WTC11 (cell line): ENCODE measurements at regions not wholly inside any gene's neighbourhood (a gene's known extent, or its start where the extent isn't known, plus 50 kb on each side); places are given as distances from the start of the nearest gene placed in this dataset.

ENCODE experiments used
- ATAC-seq: fragments of 200-7000 bp; cut with Tn5 transposase; 2 replicates; pipeline ENCODE4 v1.10.0; 2021; ENCODE audit warnings: mild to moderate bottlenecking, moderate library complexity
- CTCF ChIA-PET: fragments of 300-600 bp; sonication (Branson Sonifier 250); formaldehyde crosslinking; loops from one replicate; lab custom pipeline; 2021; ENCODE audit warnings: antibody characterized with exemption; lab: Charles Lee
- POLR2A ChIA-PET: fragments of 350-600 bp; sonication (Branson Sonifier 250); formaldehyde crosslinking; loops from one replicate; lab custom pipeline; 2021; ENCODE audit warnings: antibody characterized with exemption; lab: Charles Lee
- DNase-seq: peaks from one replicate; pipeline ENCODE4 v3.0.0; 2021; ENCODE audit warnings: low spot score
- H3K27ac Mint-ChIP-seq: 2 replicates; pipeline ENCODE4 v1.8.0; 2021; ENCODE audit warnings: mixed read lengths
- H3K27me3 Mint-ChIP-seq: 2 replicates; pipeline ENCODE4 v1.8.0; 2021; ENCODE audit warnings: low read depth, mild to moderate bottlenecking, moderate library complexity, mixed read lengths
- H3K36me3 Mint-ChIP-seq: 2 replicates; pipeline ENCODE4 v1.8.0; 2021; ENCODE audit warnings: mixed read lengths
- H3K4me1 Mint-ChIP-seq: 2 replicates; pipeline ENCODE4 v1.8.0; 2022; ENCODE audit warnings: mixed read lengths
- H3K4me3 Mint-ChIP-seq: 2 replicates; pipeline ENCODE4 v1.8.0; 2021; ENCODE audit warnings: mild to moderate bottlenecking, moderate library complexity, mixed read lengths
- H3K9me3 Mint-ChIP-seq: 2 replicates; pipeline ENCODE4 v1.8.0; 2021; ENCODE audit warnings: mixed read lengths
- FOXP1 ChIP-seq: sonication (generic); formaldehyde crosslinking; IDR thresholded peaks from 2 replicates; pipeline ENCODE4 v1.8.0; 2022; ENCODE audit warnings: missing genetic modification reagents, mild to moderate bottlenecking, moderate library complexity, borderline replicate concordance
- HMGA2 ChIP-seq: fragments of 250-450 bp; sonication (Bioruptor Pico); IDR thresholded peaks from 2 replicates; pipeline ENCODE4 v1.4.0; 2021; ENCODE audit warnings: mild to moderate bottlenecking, moderate library complexity
- MYBL2 ChIP-seq: sonication (generic); formaldehyde crosslinking; IDR thresholded peaks from 2 replicates; pipeline ENCODE4 v1.8.1; 2023; ENCODE audit warnings: mild to moderate bottlenecking, moderate library complexity, missing genetic modification reagents
- SMAD3 ChIP-seq: sonication (generic); formaldehyde crosslinking; IDR thresholded peaks from 2 replicates; pipeline ENCODE4 v1.8.0; 2022; ENCODE audit warnings: missing genetic modification reagents, mild to moderate bottlenecking, borderline replicate concordance
- ZNF121 ChIP-seq: sonication (generic); formaldehyde crosslinking; IDR thresholded peaks from 2 replicates; pipeline ENCODE4 v1.8.0; 2023; ENCODE audit warnings: missing genetic modification reagents
- ZNF138 ChIP-seq: sonication (generic); formaldehyde crosslinking; conservative IDR thresholded peaks from 2 replicates; pipeline ENCODE4 v1.8.1; 2022; ENCODE audit warnings: mild to moderate bottlenecking, moderate library complexity, missing genetic modification reagents
- ZNF263 ChIP-seq: sonication (generic); formaldehyde crosslinking; IDR thresholded peaks from 2 replicates; pipeline ENCODE4 v1.8.1; 2022; ENCODE audit warnings: low read depth, mild to moderate bottlenecking, moderate library complexity, missing genetic modification reagents
- TF ChIP-seq, protein P1 (sequence below): fragments of 250-450 bp; sonication (Bioruptor Pico); conservative IDR thresholded peaks from 2 replicates; pipeline ENCODE4 v1.9.0; 2021; ENCODE audit warnings: mild to moderate bottlenecking
- TF ChIP-seq, protein P2 (sequence below): sonication (generic); formaldehyde crosslinking; IDR thresholded peaks from 2 replicates; pipeline ENCODE4 v1.8.1; 2022; ENCODE audit warnings: mild to moderate bottlenecking, moderate library complexity, missing genetic modification reagents
- TF ChIP-seq, protein P3 (sequence below): fragments of 250-450 bp; sonication (Bioruptor Pico); IDR thresholded peaks from 2 replicates; pipeline ENCODE4 v1.9.0; 2021; ENCODE audit warnings: moderate library complexity, mild to moderate bottlenecking, inconsistent platforms, borderline replicate concordance
- TF ChIP-seq, protein P4 (sequence below): sonication (generic); formaldehyde crosslinking; IDR thresholded peaks from 2 replicates; pipeline ENCODE4 v1.8.1; 2022; ENCODE audit warnings: low read depth, missing genetic modification reagents, borderline replicate concordance
- TF ChIP-seq, protein P5 (sequence below): fragments of 250-450 bp; sonication (Bioruptor Pico); IDR thresholded peaks from 2 replicates; pipeline ENCODE4 v1.8.0; 2021; ENCODE audit warnings: mild to moderate bottlenecking
- TF ChIP-seq, protein P6 (sequence below): sonication (generic); formaldehyde crosslinking; IDR thresholded peaks from 2 replicates; pipeline ENCODE4 v1.8.0; 2022; ENCODE audit warnings: mild to moderate bottlenecking, missing genetic modification reagents
- TF ChIP-seq, protein P7 (sequence below): sonication (generic); formaldehyde crosslinking; IDR thresholded peaks from 2 replicates; pipeline ENCODE4 v1.8.1; 2023; ENCODE audit warnings: mild to moderate bottlenecking, missing genetic modification reagents, moderate library complexity
- TF ChIP-seq, protein P8 (sequence below): sonication (generic); formaldehyde crosslinking; IDR thresholded peaks from 2 replicates; pipeline ENCODE4 v1.8.1; 2022; ENCODE audit warnings: mild to moderate bottlenecking, missing genetic modification reagents, moderate library complexity, borderline replicate concordance
- TF ChIP-seq, protein P9 (sequence below): fragments of 250-450 bp; sonication (Bioruptor Pico); IDR thresholded peaks from 2 replicates; pipeline ENCODE4 v1.9.0; 2021; ENCODE audit warnings: mild to moderate bottlenecking, borderline replicate concordance

DNA sequence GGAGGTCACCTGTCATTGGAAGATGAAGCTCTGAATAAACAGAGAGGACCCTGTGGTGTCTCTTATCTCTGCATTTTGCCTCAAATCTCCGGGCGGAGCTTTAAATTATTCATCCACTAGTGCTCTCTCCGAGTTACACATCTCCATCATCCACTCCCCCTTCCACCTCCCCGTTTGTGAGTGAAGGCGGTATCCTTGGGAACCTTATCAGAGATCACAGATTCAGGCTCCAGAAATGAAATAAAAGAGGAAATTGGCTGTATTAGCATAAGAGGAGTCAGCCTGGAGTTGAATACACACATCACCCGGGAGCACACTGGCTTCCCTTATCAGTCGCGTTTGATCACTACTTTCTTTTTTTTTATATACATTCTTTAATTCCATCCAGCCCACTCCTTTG lies 1184.8 kb downstream of the GATA3 start:
- ChIA-PET CTCF (no interaction called here), POLR2A (no interaction called here)
- no peak overlapping the region for H3K4me3 Mint-ChIP-seq
- TF ChIP-seq ZNF263 (CRISPR knock-in tag) (no peak), ZNF121 (no peak), MYBL2 (CRISPR knock-in tag) (no peak)
- TF ChIP-seq, protein P1, sequence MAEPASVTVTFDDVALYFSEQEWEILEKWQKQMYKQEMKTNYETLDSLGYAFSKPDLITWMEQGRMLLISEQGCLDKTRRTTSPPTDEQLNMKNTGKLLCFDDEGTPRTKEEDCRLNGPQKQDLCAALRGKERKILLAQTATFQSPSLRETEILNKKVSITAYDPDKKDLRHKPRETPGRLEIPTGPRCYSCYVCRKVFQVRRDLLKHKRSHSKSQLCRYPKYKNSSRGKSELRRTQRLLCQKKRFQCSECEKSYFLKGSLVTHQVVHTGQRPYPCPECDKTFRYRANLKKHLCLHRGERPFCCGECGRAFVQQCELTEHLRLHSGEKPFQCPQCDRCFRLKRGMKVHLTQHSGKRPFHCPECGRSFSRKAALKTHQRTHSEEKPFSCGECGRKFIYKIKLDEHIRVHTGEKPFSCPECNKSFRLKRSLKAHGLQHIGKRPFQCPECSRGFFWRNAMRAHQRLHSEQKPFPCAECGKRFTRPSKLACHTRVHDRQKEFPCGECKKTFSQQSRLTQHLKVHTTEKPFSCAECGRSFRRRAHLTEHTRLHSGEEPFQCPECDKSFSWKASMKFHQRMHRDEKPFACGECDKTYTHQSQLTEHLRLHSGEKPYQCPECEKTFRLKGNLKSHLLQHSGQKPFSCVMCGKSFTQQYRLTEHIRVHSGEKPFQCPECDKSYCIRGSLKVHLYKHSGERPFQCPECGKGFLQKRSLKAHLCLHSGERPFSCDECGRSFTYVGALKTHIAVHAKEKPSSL (CRISPR knock-in tag), result no peak
- TF ChIP-seq, protein P2, sequence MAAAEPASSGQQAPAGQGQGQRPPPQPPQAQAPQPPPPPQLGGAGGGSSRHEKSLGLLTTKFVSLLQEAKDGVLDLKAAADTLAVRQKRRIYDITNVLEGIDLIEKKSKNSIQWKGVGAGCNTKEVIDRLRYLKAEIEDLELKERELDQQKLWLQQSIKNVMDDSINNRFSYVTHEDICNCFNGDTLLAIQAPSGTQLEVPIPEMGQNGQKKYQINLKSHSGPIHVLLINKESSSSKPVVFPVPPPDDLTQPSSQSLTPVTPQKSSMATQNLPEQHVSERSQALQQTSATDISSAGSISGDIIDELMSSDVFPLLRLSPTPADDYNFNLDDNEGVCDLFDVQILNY (CRISPR knock-in tag), result no peak
- TF ChIP-seq, protein P3, sequence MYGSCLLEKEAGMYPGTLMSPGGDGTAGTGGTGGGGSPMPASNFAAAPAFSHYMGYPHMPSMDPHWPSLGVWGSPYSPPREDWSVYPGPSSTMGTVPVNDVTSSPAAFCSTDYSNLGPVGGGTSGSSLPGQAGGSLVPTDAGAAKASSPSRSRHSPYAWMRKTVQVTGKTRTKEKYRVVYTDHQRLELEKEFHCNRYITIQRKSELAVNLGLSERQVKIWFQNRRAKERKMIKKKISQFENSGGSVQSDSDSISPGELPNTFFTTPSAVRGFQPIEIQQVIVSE (CRISPR knock-in tag), result no peak
- TF ChIP-seq, protein P4, sequence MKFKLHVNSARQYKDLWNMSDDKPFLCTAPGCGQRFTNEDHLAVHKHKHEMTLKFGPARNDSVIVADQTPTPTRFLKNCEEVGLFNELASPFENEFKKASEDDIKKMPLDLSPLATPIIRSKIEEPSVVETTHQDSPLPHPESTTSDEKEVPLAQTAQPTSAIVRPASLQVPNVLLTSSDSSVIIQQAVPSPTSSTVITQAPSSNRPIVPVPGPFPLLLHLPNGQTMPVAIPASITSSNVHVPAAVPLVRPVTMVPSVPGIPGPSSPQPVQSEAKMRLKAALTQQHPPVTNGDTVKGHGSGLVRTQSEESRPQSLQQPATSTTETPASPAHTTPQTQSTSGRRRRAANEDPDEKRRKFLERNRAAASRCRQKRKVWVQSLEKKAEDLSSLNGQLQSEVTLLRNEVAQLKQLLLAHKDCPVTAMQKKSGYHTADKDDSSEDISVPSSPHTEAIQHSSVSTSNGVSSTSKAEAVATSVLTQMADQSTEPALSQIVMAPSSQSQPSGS, result no peak
- DNase-seq, result no peak
- H3K9me3 Mint-ChIP-seq, result no peaks in the 10 kb centered on the region
- H3K27me3 Mint-ChIP-seq, result no peaks in the 10 kb centered on the region
- no peak overlapping the region for H3K27ac Mint-ChIP-seq
- H3K4me1 Mint-ChIP-seq, result no peaks in the 10 kb centered on the region
- H3K36me3 Mint-ChIP-seq, result no peaks in the 10 kb centered on the region
- no peak for ATAC-seq

DNA sequence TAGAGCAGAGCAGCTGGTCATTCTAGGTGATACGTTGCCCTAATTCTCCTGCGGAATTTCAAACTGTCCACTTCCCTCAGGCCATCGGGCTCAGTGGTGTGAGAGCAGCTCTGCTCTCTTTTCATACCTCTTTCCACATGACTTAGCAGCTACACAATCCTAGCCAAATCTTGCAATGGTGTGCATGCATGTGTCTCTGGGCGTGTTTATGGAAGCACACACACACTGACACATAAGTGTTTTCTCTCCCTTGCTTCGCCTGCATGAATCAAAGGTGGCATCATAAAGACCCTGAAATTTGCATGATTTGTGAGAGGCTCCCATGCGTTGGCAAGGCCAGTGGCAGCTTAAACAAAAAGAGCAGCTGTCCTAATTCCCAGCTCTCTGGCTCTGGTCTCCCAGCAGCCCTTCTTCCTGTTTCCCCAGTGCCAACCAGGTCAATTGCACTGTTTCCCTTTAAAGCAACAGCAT lies 1189.5 kb downstream of the GATA3 start:
- CTCF ChIA-PET, result no interaction called here
- POLR2A ChIA-PET, result no interaction called here
- DNase-seq (no peak), ATAC-seq (no peak)
- Mint-ChIP-seq H3K4me3 (no peak overlapping the region), H3K9me3 (no peaks in the 10 kb centered on the region), H3K4me1 (no peaks in the 10 kb centered on the region), H3K27me3 (no peaks in the 10 kb centered on the region), H3K36me3 (no peaks in the 10 kb centered on the region), H3K27ac (no peak overlapping the region)
- TF ChIP-seq ZNF138 (CRISPR knock-in tag), result no peak
- TF ChIP-seq, protein P5, sequence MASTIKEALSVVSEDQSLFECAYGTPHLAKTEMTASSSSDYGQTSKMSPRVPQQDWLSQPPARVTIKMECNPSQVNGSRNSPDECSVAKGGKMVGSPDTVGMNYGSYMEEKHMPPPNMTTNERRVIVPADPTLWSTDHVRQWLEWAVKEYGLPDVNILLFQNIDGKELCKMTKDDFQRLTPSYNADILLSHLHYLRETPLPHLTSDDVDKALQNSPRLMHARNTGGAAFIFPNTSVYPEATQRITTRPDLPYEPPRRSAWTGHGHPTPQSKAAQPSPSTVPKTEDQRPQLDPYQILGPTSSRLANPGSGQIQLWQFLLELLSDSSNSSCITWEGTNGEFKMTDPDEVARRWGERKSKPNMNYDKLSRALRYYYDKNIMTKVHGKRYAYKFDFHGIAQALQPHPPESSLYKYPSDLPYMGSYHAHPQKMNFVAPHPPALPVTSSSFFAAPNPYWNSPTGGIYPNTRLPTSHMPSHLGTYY (CRISPR knock-in tag), result no peak
- TF ChIP-seq FOXP1 (CRISPR knock-in tag), result no peak
- TF ChIP-seq, protein P6, sequence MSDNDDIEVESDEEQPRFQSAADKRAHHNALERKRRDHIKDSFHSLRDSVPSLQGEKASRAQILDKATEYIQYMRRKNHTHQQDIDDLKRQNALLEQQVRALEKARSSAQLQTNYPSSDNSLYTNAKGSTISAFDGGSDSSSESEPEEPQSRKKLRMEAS (CRISPR knock-in tag), result no peak
- TF ChIP-seq HMGA2 (CRISPR knock-in tag), result no peak
- TF ChIP-seq, protein P7, sequence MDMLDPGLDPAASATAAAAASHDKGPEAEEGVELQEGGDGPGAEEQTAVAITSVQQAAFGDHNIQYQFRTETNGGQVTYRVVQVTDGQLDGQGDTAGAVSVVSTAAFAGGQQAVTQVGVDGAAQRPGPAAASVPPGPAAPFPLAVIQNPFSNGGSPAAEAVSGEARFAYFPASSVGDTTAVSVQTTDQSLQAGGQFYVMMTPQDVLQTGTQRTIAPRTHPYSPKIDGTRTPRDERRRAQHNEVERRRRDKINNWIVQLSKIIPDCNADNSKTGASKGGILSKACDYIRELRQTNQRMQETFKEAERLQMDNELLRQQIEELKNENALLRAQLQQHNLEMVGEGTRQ (CRISPR knock-in tag), result no peak
- TF ChIP-seq ZNF121, result no peak
- TF ChIP-seq SMAD3 (CRISPR knock-in tag), result no peak
- TF ChIP-seq, protein P1 (CRISPR knock-in tag), result no peak
- TF ChIP-seq, protein P8, sequence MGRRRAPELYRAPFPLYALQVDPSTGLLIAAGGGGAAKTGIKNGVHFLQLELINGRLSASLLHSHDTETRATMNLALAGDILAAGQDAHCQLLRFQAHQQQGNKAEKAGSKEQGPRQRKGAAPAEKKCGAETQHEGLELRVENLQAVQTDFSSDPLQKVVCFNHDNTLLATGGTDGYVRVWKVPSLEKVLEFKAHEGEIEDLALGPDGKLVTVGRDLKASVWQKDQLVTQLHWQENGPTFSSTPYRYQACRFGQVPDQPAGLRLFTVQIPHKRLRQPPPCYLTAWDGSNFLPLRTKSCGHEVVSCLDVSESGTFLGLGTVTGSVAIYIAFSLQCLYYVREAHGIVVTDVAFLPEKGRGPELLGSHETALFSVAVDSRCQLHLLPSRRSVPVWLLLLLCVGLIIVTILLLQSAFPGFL (CRISPR knock-in tag), result no peak
- TF ChIP-seq, protein P3 (CRISPR knock-in tag), result no peak
- no peak for TF ChIP-seq ZNF263 (CRISPR knock-in tag)
- TF ChIP-seq, protein P9, sequence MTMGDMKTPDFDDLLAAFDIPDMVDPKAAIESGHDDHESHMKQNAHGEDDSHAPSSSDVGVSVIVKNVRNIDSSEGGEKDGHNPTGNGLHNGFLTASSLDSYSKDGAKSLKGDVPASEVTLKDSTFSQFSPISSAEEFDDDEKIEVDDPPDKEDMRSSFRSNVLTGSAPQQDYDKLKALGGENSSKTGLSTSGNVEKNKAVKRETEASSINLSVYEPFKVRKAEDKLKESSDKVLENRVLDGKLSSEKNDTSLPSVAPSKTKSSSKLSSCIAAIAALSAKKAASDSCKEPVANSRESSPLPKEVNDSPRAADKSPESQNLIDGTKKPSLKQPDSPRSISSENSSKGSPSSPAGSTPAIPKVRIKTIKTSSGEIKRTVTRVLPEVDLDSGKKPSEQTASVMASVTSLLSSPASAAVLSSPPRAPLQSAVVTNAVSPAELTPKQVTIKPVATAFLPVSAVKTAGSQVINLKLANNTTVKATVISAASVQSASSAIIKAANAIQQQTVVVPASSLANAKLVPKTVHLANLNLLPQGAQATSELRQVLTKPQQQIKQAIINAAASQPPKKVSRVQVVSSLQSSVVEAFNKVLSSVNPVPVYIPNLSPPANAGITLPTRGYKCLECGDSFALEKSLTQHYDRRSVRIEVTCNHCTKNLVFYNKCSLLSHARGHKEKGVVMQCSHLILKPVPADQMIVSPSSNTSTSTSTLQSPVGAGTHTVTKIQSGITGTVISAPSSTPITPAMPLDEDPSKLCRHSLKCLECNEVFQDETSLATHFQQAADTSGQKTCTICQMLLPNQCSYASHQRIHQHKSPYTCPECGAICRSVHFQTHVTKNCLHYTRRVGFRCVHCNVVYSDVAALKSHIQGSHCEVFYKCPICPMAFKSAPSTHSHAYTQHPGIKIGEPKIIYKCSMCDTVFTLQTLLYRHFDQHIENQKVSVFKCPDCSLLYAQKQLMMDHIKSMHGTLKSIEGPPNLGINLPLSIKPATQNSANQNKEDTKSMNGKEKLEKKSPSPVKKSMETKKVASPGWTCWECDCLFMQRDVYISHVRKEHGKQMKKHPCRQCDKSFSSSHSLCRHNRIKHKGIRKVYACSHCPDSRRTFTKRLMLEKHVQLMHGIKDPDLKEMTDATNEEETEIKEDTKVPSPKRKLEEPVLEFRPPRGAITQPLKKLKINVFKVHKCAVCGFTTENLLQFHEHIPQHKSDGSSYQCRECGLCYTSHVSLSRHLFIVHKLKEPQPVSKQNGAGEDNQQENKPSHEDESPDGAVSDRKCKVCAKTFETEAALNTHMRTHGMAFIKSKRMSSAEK (CRISPR knock-in tag), result no peak
